ENCODE measurements at regions not wholly inside any gene's neighbourhood (a gene's known extent, or its start where the extent isn't known, plus 50 kb on each side); places are given as distances from the start of the nearest gene placed in this dataset.

- H3K4me1 ChIP-seq (ENCODE audit: control insufficient read depth in 1 of 2, insufficient read depth in 2 of 2, low read length in 2 of 2) = no peaks in the 10 kb centered on the region
- no peak overlapping the region for H3K9ac ChIP-seq (ENCODE audit: low read depth in 1 of 2, low read length in 2 of 2)
- H3K27me3 ChIP-seq (ENCODE audit: control insufficient read depth in 1 of 2, insufficient read depth in 2 of 2, low read length in 2 of 2) = no peaks in the 10 kb centered on the region
- H3K36me3 ChIP-seq (ENCODE audit: control insufficient read depth in 1 of 2, insufficient read depth in 2 of 2, low read length in 2 of 2) = peaks cover 0 to 3% of the 10 kb centered on the region in 2 donors
- no peaks in the 10 kb centered on the region for H3K9me3 ChIP-seq (ENCODE audit: control insufficient read depth in 1 of 2, low read length in 2 of 2)
- no peak overlapping the region for H3K4me3 ChIP-seq (ENCODE audit: low read depth in 1 of 2, low read length in 2 of 2)
- H3K27ac ChIP-seq (ENCODE audit: low read depth, low read length) = no peak overlapping the region
These were observed 248.4 kb downstream of the GLI2 start for GRCh38 chr2:120984046-120984445.

- Histone ChIP-seq H3K27ac (ENCODE audit: low read depth, low read length) (no peak overlapping the region), H3K4me3 (ENCODE audit: low read depth in 1 of 2, low read length in 2 of 2) (no peak overlapping the region), H3K9ac (ENCODE audit: low read depth in 1 of 2, low read length in 2 of 2) (no peak overlapping the region), H3K4me1 (ENCODE audit: control insufficient read depth in 1 of 2, insufficient read depth in 2 of 2, low read length in 2 of 2) (no peaks in the 10 kb centered on the region), H3K27me3 (ENCODE audit: control insufficient read depth in 1 of 2, insufficient read depth in 2 of 2, low read length in 2 of 2) (no peaks in the 10 kb centered on the region), H3K9me3 (ENCODE audit: control insufficient read depth in 1 of 2, low read length in 2 of 2) (no peaks in the 10 kb centered on the region), H3K36me3 (ENCODE audit: control insufficient read depth in 1 of 2, insufficient read depth in 2 of 2, low read length in 2 of 2) (peaks cover 0 to 3% of the 10 kb centered on the region in 2 donors)
These were observed 248.9 kb downstream of the GLI2 start for GRCh38 chr2:120984452-120985173.

GRCh38 chr2:120985174-120985996, 249.7 kb downstream of the GLI2 start:
- H3K27me3 ChIP-seq (ENCODE audit: control insufficient read depth in 1 of 2, insufficient read depth in 2 of 2, low read length in 2 of 2) = no peaks in the 10 kb centered on the region
- no peaks in the 10 kb centered on the region for H3K9me3 ChIP-seq (ENCODE audit: control insufficient read depth in 1 of 2, low read length in 2 of 2)
- H3K9ac ChIP-seq (ENCODE audit: low read depth in 1 of 2, low read length in 2 of 2) = no peak overlapping the region
- no peaks in the 10 kb centered on the region for H3K4me1 ChIP-seq (ENCODE audit: control insufficient read depth in 1 of 2, insufficient read depth in 2 of 2, low read length in 2 of 2)
- no peak overlapping the region for H3K27ac ChIP-seq (ENCODE audit: low read depth, low read length)
- peaks cover 0 to 3% of the 10 kb centered on the region in 2 donors for H3K36me3 ChIP-seq (ENCODE audit: control insufficient read depth in 1 of 2, insufficient read depth in 2 of 2, low read length in 2 of 2)
- H3K4me3 ChIP-seq (ENCODE audit: low read depth in 1 of 2, low read length in 2 of 2) = no peak overlapping the region

GRCh38 chr2:120985997-120986651, 250.5 kb downstream of the GLI2 start:
- no peaks in the 10 kb centered on the region for H3K9me3 ChIP-seq (ENCODE audit: control insufficient read depth in 1 of 2, low read length in 2 of 2)
- H3K9ac ChIP-seq (ENCODE audit: low read depth in 1 of 2, low read length in 2 of 2) = no peak overlapping the region
- H3K4me1 ChIP-seq (ENCODE audit: control insufficient read depth in 1 of 2, insufficient read depth in 2 of 2, low read length in 2 of 2) = no peaks in the 10 kb centered on the region
- H3K27ac ChIP-seq (ENCODE audit: low read depth, low read length) = no peak overlapping the region
- peaks cover 0 to 3% of the 10 kb centered on the region in 2 donors for H3K36me3 ChIP-seq (ENCODE audit: control insufficient read depth in 1 of 2, insufficient read depth in 2 of 2, low read length in 2 of 2)
- no peaks in the 10 kb centered on the region for H3K27me3 ChIP-seq (ENCODE audit: control insufficient read depth in 1 of 2, insufficient read depth in 2 of 2, low read length in 2 of 2)
- H3K4me3 ChIP-seq (ENCODE audit: low read depth in 1 of 2, low read length in 2 of 2) = no peak overlapping the region

- Histone ChIP-seq H3K4me1 (ENCODE audit: control insufficient read depth in 1 of 2, insufficient read depth in 2 of 2, low read length in 2 of 2) (no peaks in the 10 kb centered on the region), H3K27me3 (ENCODE audit: control insufficient read depth in 1 of 2, insufficient read depth in 2 of 2, low read length in 2 of 2) (no peaks in the 10 kb centered on the region), H3K9ac (ENCODE audit: low read depth in 1 of 2, low read length in 2 of 2) (no peak overlapping the region), H3K4me3 (ENCODE audit: low read depth in 1 of 2, low read length in 2 of 2) (no peak overlapping the region), H3K9me3 (ENCODE audit: control insufficient read depth in 1 of 2, low read length in 2 of 2) (no peaks in the 10 kb centered on the region), H3K27ac (ENCODE audit: low read depth, low read length) (no peak overlapping the region), H3K36me3 (ENCODE audit: control insufficient read depth in 1 of 2, insufficient read depth in 2 of 2, low read length in 2 of 2) (peaks cover 0 to 3% of the 10 kb centered on the region in 2 donors)
These were observed 251.4 kb downstream of the GLI2 start for GRCh38 chr2:120986898-120987650.

- H3K36me3 ChIP-seq (ENCODE audit: control insufficient read depth in 1 of 2, insufficient read depth in 2 of 2, low read length in 2 of 2) = peaks cover 0 to 3% of the 10 kb centered on the region in 2 donors
- no peaks in the 10 kb centered on the region for H3K27me3 ChIP-seq (ENCODE audit: control insufficient read depth in 1 of 2, insufficient read depth in 2 of 2, low read length in 2 of 2)
- no peaks in the 10 kb centered on the region for H3K4me1 ChIP-seq (ENCODE audit: control insufficient read depth in 1 of 2, insufficient read depth in 2 of 2, low read length in 2 of 2)
- H3K9me3 ChIP-seq (ENCODE audit: control insufficient read depth in 1 of 2, low read length in 2 of 2) = no peaks in the 10 kb centered on the region
- H3K4me3 ChIP-seq (ENCODE audit: low read depth in 1 of 2, low read length in 2 of 2) = no peak overlapping the region
- no peak overlapping the region for H3K9ac ChIP-seq (ENCODE audit: low read depth in 1 of 2, low read length in 2 of 2)
- H3K27ac ChIP-seq (ENCODE audit: low read depth, low read length) = no peak overlapping the region
These were observed 252.5 kb downstream of the GLI2 start for GRCh38 chr2:120988051-120988699.

- H3K4me1 ChIP-seq (ENCODE audit: control insufficient read depth in 1 of 2, insufficient read depth in 2 of 2, low read length in 2 of 2) = no peaks in the 10 kb centered on the region
- no peak overlapping the region for H3K4me3 ChIP-seq (ENCODE audit: low read depth in 1 of 2, low read length in 2 of 2)
- no peak overlapping the region for H3K9ac ChIP-seq (ENCODE audit: low read depth in 1 of 2, low read length in 2 of 2)
- H3K27me3 ChIP-seq (ENCODE audit: control insufficient read depth in 1 of 2, insufficient read depth in 2 of 2, low read length in 2 of 2) = no peaks in the 10 kb centered on the region
- H3K9me3 ChIP-seq (ENCODE audit: control insufficient read depth in 1 of 2, low read length in 2 of 2) = no peaks in the 10 kb centered on the region
- H3K36me3 ChIP-seq (ENCODE audit: control insufficient read depth in 1 of 2, insufficient read depth in 2 of 2, low read length in 2 of 2) = peaks cover 0 to 3% of the 10 kb centered on the region in 2 donors
- no peak overlapping the region for H3K27ac ChIP-seq (ENCODE audit: low read depth, low read length)
These were observed 253.2 kb downstream of the GLI2 start for GRCh38 chr2:120988700-120989511.

- Histone ChIP-seq H3K36me3 (ENCODE audit: control insufficient read depth in 1 of 2, insufficient read depth in 2 of 2, low read length in 2 of 2) (peaks cover 0 to 3% of the 10 kb centered on the region in 2 donors), H3K27me3 (ENCODE audit: control insufficient read depth in 1 of 2, insufficient read depth in 2 of 2, low read length in 2 of 2) (no peaks in the 10 kb centered on the region), H3K4me1 (ENCODE audit: control insufficient read depth in 1 of 2, insufficient read depth in 2 of 2, low read length in 2 of 2) (no peaks in the 10 kb centered on the region), H3K27ac (ENCODE audit: low read depth, low read length) (no peak overlapping the region), H3K9me3 (ENCODE audit: control insufficient read depth in 1 of 2, low read length in 2 of 2) (no peaks in the 10 kb centered on the region), H3K4me3 (ENCODE audit: low read depth in 1 of 2, low read length in 2 of 2) (no peak overlapping the region), H3K9ac (ENCODE audit: low read depth in 1 of 2, low read length in 2 of 2) (no peak overlapping the region)
These were observed 254.1 kb downstream of the GLI2 start for GRCh38 chr2:120989512-120990441.
